Activated B cell treated with CpG ODN at 0.5 μM for 24 hours (primary cell): ENCODE measurements at regions not wholly inside any gene's neighbourhood (a gene's known extent, or its start where the extent isn't known, plus 50 kb on each side); places are given as distances from the start of the nearest gene placed in this dataset.

Source experiments
- ATAC-seq: fragments of 200-7000 bp; cut with Tn5 transposase; one replicate; pipeline ENCODE4 v1.10.0; 2021; ENCODE audit warnings: low read depth, mild to moderate bottlenecking, moderate library complexity
- CTCF ChIA-PET: fragments of 350-600 bp; sonication (Branson Sonifier 250); formaldehyde crosslinking; loops from one replicate; lab custom pipeline; 2021; ENCODE audit warnings: antibody characterized with exemption; lab: Charles Lee
- POLR2A ChIA-PET: fragments of 350-600 bp; sonication (Branson Sonifier 250); formaldehyde crosslinking; loops from one replicate; lab custom pipeline; 2021; ENCODE audit warnings: antibody characterized with exemption; lab: Charles Lee
- DNase-seq: peaks from one replicate; pipeline ENCODE4 v3.0.0; 2022
- H3K27ac Mint-ChIP-seq: one replicate; pipeline ENCODE4 v1.8.0; 2020; ENCODE audit warnings: mixed read lengths
- H3K27me3 Mint-ChIP-seq: one replicate; pipeline ENCODE4 v1.8.0; 2021; ENCODE audit warnings: mixed read lengths
- H3K36me3 Mint-ChIP-seq: one replicate; pipeline ENCODE4 v1.8.0; 2021; ENCODE audit warnings: low read depth, mixed read lengths
- H3K4me1 Mint-ChIP-seq: one replicate; pipeline ENCODE4 v1.8.0; 2021; ENCODE audit warnings: mixed read lengths
- H3K4me3 Mint-ChIP-seq: one replicate; pipeline ENCODE4 v1.8.0; 2020; ENCODE audit warnings: mild to moderate bottlenecking, mixed read lengths
- H3K9me3 Mint-ChIP-seq: one replicate; pipeline ENCODE4 v1.8.0; 2020; ENCODE audit warnings: mixed read lengths
- CTCF ChIP-seq: fragments of 200-600 bp; IDR thresholded peaks from one replicate; pipeline ENCODE4 v1.8.0; 2022; ENCODE audit warnings: antibody characterized with exemption, mild to moderate bottlenecking
- intact Hi-C: fragments of 100-400 bp; cut with micrococcal nuclease; formaldehyde crosslinking; loops from one replicate; pipeline ENCODE4 v1.15.1; 2024

- DNase-seq (no peak), ATAC-seq (no peak)
- no peaks in the 10 kb centered on the region for H3K36me3 Mint-ChIP-seq
- H3K4me1 Mint-ChIP-seq: no peaks in the 10 kb centered on the region
- TF ChIP-seq CTCF: no peak
- CTCF ChIA-PET: no interaction called here
- no peaks in the 10 kb centered on the region for H3K27me3 Mint-ChIP-seq
- no peak overlapping the region for H3K27ac Mint-ChIP-seq
- H3K9me3 Mint-ChIP-seq: no peaks in the 10 kb centered on the region
- intact Hi-C loops: no loop called here
- POLR2A ChIA-PET: no interaction called here
- no peak overlapping the region for H3K4me3 Mint-ChIP-seq
These were observed 404.1 kb downstream of the ADAMTS20 start for GRCh38 chr12:43147878-43148277.

GRCh38 chr12:43145481-43145880 lies 406.5 kb downstream of the ADAMTS20 start:
- no peaks in the 10 kb centered on the region for H3K36me3 Mint-ChIP-seq
- no peaks in the 10 kb centered on the region for H3K4me1 Mint-ChIP-seq
- CTCF ChIA-PET: no interaction called here
- no peaks in the 10 kb centered on the region for H3K27me3 Mint-ChIP-seq
- intact Hi-C loops: no loop called here
- no peak for TF ChIP-seq CTCF
- no peak overlapping the region for H3K4me3 Mint-ChIP-seq
- POLR2A ChIA-PET: no interaction called here
- no peaks in the 10 kb centered on the region for H3K9me3 Mint-ChIP-seq
- no peak overlapping the region for H3K27ac Mint-ChIP-seq
- no peak for ATAC-seq
- DNase-seq: no peak

GRCh38 chr12:43143278-43143677 lies 408.7 kb downstream of the ADAMTS20 start:
- no peaks in the 10 kb centered on the region for H3K36me3 Mint-ChIP-seq
- H3K27me3 Mint-ChIP-seq: no peaks in the 10 kb centered on the region
- CTCF ChIA-PET: no interaction called here
- no peak overlapping the region for H3K4me3 Mint-ChIP-seq
- H3K4me1 Mint-ChIP-seq: no peaks in the 10 kb centered on the region
- ATAC-seq (no peak), DNase-seq (no peak)
- POLR2A ChIA-PET: no interaction called here
- intact Hi-C loops: no loop called here
- peaks cover 2% of the 10 kb centered on the region for H3K9me3 Mint-ChIP-seq
- no peak overlapping the region for H3K27ac Mint-ChIP-seq
- no peak for TF ChIP-seq CTCF

- no peaks in the 10 kb centered on the region for H3K36me3 Mint-ChIP-seq
- intact Hi-C loops: no loop called here
- H3K4me1 Mint-ChIP-seq: no peaks in the 10 kb centered on the region
- CTCF ChIA-PET: no interaction called here
- POLR2A ChIA-PET: no interaction called here
- no peak for TF ChIP-seq CTCF
- H3K9me3 Mint-ChIP-seq: no peaks in the 10 kb centered on the region
- H3K27me3 Mint-ChIP-seq: no peaks in the 10 kb centered on the region
- DNase-seq (no peak), ATAC-seq (no peak)
- no peak overlapping the region for H3K27ac Mint-ChIP-seq
- no peak overlapping the region for H3K4me3 Mint-ChIP-seq
These were observed 419.7 kb downstream of the ADAMTS20 start for GRCh38 chr12:43132291-43132690.

- H3K27me3 Mint-ChIP-seq: no peaks in the 10 kb centered on the region
- CTCF ChIA-PET: no interaction called here
- H3K9me3 Mint-ChIP-seq: no peaks in the 10 kb centered on the region
- H3K4me1 Mint-ChIP-seq: no peaks in the 10 kb centered on the region
- ATAC-seq (no peak), DNase-seq (no peak)
- H3K36me3 Mint-ChIP-seq: no peaks in the 10 kb centered on the region
- intact Hi-C loops: no loop called here
- H3K27ac Mint-ChIP-seq: no peak overlapping the region
- POLR2A ChIA-PET: no interaction called here
- no peak overlapping the region for H3K4me3 Mint-ChIP-seq
- TF ChIP-seq CTCF: no peak
These were observed 420.7 kb downstream of the ADAMTS20 start for GRCh38 chr12:43131301-43131700.
